Right hindlimb (tissue), 1 donor: ENCODE measurements at regions not wholly inside any gene's neighbourhood (a gene's known extent, or its start where the extent isn't known, plus 50 kb on each side); places are given as distances from the start of the nearest gene placed in this dataset.
A peak's percentile ranks its signal among the peaks of the same experiment; 100 is the strongest.

ENCODE experiments used
- DNase-seq: peaks from one replicate; pipeline ENCODE4 v3.0.0-alpha.2; 2018

- no peak for DNase-seq
Measured at GRCh38 chr17:69773081-69773480, 301.9 kb upstream of the KCNJ16 start.

- no peak for DNase-seq
Measured at GRCh38 chr17:69779378-69780214, 295.4 kb upstream of the KCNJ16 start.

- DNase-seq, result no peak
Measured at GRCh38 chr17:69783865-69784264, 291.2 kb upstream of the KCNJ16 start.

GRCh38 chr17:69788957-69789356, 286.1 kb upstream of the KCNJ16 start:
- DNase-seq, result no peak

- DNase-seq, result peak; percentile 31
Measured at GRCh38 chr17:69796078-69796477, 278.9 kb upstream of the KCNJ16 start.

- no peak for DNase-seq
Measured at GRCh38 chr17:69800870-69801269, 274.2 kb upstream of the KCNJ16 start.

- no peak for DNase-seq
Measured at GRCh38 chr17:69801368-69801767, 273.7 kb upstream of the KCNJ16 start.

- no peak for DNase-seq
Measured at GRCh38 chr17:69802045-69802740, 272.8 kb upstream of the KCNJ16 start.

- DNase-seq, result no peak
Measured at GRCh38 chr17:69809331-69809730, 265.7 kb upstream of the KCNJ16 start.

- no peak for DNase-seq
Measured at GRCh38 chr17:69810326-69810965, 264.6 kb upstream of the KCNJ16 start.

GRCh38 chr17:69812240-69812837, 262.7 kb upstream of the KCNJ16 start:
- DNase-seq, result no peak

- no peak for DNase-seq
Measured at GRCh38 chr17:69814031-69814430, 261.0 kb upstream of the KCNJ16 start.

GRCh38 chr17:69815406-69815805, 259.6 kb upstream of the KCNJ16 start:
- DNase-seq, result no peak

- no peak for DNase-seq
Measured at GRCh38 chr17:69818467-69818866, 256.6 kb upstream of the KCNJ16 start.

GRCh38 chr17:69819316-69820087, 255.5 kb upstream of the KCNJ16 start:
- no peak for DNase-seq

- peak; percentile 71 for DNase-seq
Measured at GRCh38 chr17:69820876-69821473, 254.1 kb upstream of the KCNJ16 start.

GRCh38 chr17:69822314-69822875, 252.6 kb upstream of the KCNJ16 start:
- DNase-seq, result no peak

GRCh38 chr17:69828087-69828486, 246.9 kb upstream of the KCNJ16 start:
- DNase-seq, result peak; percentile 51

GRCh38 chr17:69834494-69834893, 240.5 kb upstream of the KCNJ16 start:
- DNase-seq, result no peak

- DNase-seq, result no peak
Measured at GRCh38 chr17:69851736-69852135, 223.3 kb upstream of the KCNJ16 start.

GRCh38 chr17:69853541-69854224, 221.3 kb upstream of the KCNJ16 start:
- no peak for DNase-seq
